Muscle of leg (tissue), 3 donors: ENCODE measurements at regions not wholly inside any gene's neighbourhood (a gene's known extent, or its start where the extent isn't known, plus 50 kb on each side); places are given as distances from the start of the nearest gene placed in this dataset.
A peak's percentile ranks its signal among the peaks of the same experiment; 100 is the strongest.

Experiments used
- DNase-seq: peaks from one replicate; pipeline ENCODE4 v3.0.0; 2013
- H3K27ac ChIP-seq: one replicate; pipeline ENCODE4 v1.5.1; 2013; ENCODE audit warnings: mild to moderate bottlenecking, low read length, control low read depth
- H3K27me3 ChIP-seq: one replicate; pipeline ENCODE4 v1.6.1; 2013; ENCODE audit warnings: low read length; ENCODE audit not compliant: control insufficient read depth, insufficient read depth
- H3K36me3 ChIP-seq: one replicate; pipeline ENCODE4 v1.6.1; 2013; ENCODE audit warnings: low read length; ENCODE audit not compliant: control insufficient read depth, insufficient read depth
- H3K4me1 ChIP-seq: one replicate; pipeline ENCODE4 v1.6.1; 2013; ENCODE audit warnings: low read length; ENCODE audit not compliant: control insufficient read depth, insufficient read depth
- H3K4me3 ChIP-seq: one replicate; pipeline ENCODE4 v1.5.1; 2013; ENCODE audit warnings: low read length, control low read depth
- H3K9me3 ChIP-seq: replicated peaks from 2 replicates; pipeline ENCODE4 v1.6.1; 2013; ENCODE audit warnings: low read depth, low read length; ENCODE audit not compliant: control insufficient read depth
- whole genome bisulfite sequencing: methylation state at CpG from one replicate; pipeline ENCODE4 v1.1.5; 2013; ENCODE audit warnings: missing lambda C conversion rate; ENCODE audit not compliant: insufficient coverage; 5-methylcytosine and 5-hydroxymethylcytosine counted together

DNA sequence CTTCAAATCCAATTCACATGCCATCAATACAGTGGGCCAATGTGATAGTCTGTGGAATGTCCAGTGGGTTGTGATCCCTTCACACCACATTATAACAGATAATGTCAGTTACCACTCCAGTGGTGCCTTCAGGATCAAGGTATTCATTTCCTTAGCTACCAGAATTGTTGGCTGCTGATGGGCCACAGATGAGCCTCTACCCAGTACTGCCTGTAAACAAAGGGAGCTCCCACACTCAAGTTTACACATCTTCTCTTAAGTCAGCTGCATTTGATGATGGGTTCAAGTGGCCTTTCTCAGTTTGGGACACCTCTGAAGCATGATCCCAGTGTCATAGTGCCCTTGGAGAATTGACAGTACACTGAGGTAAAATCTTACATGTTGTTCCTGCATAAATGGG lies 477.0 kb upstream of the CD180 start:
- Histone ChIP-seq H3K4me3 (no peak overlapping the region), H3K27ac (no peak overlapping the region), H3K4me1 (peaks cover 3% of the 10 kb centered on the region), H3K36me3 (no peaks in the 10 kb centered on the region), H3K9me3 (no peaks in the 10 kb centered on the region), H3K27me3 (no peaks in the 10 kb centered on the region)
- no peak for DNase-seq

DNA sequence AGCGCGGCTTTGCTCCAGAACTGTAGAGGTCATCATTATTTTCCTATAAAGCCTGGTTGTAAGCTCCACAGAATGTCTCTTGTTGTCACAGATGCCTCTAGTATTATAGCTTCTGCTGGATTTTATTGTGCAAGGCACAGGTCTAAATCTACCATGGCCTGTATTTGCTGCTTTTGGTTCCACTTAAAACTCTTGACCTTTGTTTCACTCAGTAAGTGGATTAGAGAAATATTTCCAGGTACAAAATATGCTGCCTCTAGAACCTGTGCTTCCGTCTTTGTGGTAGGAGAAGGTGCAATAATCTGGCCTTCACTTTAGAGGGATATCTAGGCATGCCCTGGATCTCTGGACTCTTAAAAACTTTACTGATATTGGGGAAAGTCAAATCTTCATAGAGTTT lies 476.6 kb upstream of the CD180 start:
- H3K27me3 ChIP-seq = no peaks in the 10 kb centered on the region
- no peaks in the 10 kb centered on the region for H3K9me3 ChIP-seq
- H3K4me3 ChIP-seq = no peak overlapping the region
- no peaks in the 10 kb centered on the region for H3K36me3 ChIP-seq
- 100% methylated on average over 2 of the region's 3 CpGs for WGBS
- DNase-seq = no peak
- no peak overlapping the region for H3K27ac ChIP-seq
- H3K4me1 ChIP-seq = peaks cover 3% of the 10 kb centered on the region

DNA sequence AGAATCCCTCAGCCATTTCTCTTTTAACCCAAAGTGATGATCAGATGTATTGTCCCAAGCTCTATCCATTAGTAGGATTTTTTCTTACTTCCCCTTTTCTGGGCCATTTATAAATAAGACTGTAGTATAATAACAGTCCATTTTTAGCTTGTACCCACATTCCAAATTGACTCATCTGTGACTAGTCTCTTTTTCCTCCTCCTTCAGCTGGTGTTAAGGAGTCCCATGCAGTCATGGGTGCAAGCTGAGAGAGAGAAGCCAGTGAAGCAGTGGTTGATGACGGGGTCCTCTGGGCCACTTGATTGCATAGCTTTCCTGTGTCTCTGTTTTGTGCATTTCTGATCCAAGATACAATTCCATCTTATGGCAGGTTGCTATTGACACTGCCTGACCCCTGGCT lies 476.0 kb upstream of the CD180 start:
- no peak for DNase-seq
- no peak overlapping the region for H3K27ac ChIP-seq
- peaks cover 2% of the 10 kb centered on the region for H3K9me3 ChIP-seq
- WGBS = 100% methylated on average over 1 of the region's 1 CpG
- no peaks in the 10 kb centered on the region for H3K36me3 ChIP-seq
- H3K4me3 ChIP-seq = no peak overlapping the region
- H3K4me1 ChIP-seq = peaks cover 2% of the 10 kb centered on the region
- no peaks in the 10 kb centered on the region for H3K27me3 ChIP-seq

DNA sequence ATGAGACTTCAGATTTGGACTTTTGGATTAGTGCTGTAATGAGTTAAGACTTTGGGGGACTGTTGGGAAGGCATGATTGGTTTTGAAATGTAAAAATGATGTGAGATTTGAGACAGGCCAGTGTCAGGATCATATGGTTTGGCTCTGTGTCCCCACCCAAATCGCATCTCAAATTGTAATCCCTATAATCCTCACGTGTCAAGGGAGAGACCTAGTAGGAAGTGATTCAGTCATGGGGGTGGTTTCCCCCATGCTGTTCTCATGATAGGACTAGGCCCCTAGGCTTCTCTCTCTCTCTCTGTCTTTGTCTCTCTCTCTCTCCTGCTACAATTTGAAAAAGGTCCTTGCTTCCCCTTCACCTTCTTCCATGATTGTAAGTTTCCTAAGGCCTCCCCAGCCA lies 473.3 kb upstream of the CD180 start:
- H3K27ac ChIP-seq = no peak overlapping the region
- H3K36me3 ChIP-seq = no peaks in the 10 kb centered on the region
- H3K9me3 ChIP-seq = peaks cover 8% of the 10 kb centered on the region
- no peak for DNase-seq
- H3K4me1 ChIP-seq = no peaks in the 10 kb centered on the region
- H3K4me3 ChIP-seq = no peak overlapping the region
- WGBS = no CpG with 5 or more reads among the region's 2 CpGs
- H3K27me3 ChIP-seq = no peaks in the 10 kb centered on the region

DNA sequence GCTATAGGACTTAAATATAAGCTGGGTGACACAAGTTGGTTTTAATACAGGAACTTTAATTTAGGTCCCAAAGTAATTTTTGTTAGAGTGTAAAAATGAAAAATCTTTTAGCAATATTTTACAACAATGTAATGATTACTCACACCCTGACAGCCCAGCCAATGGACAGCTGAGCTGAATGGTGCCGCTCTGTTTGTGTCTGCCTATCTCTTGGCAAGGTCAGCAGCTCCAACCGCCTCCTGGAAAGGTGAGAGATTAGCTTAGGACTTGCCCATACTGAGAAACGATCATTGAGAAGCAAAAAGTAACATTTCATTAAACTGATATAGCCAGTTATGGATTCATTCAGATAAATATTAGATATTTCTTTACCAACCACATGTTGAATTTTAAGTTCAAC lies 463.6 kb upstream of the CD180 start:
- no peaks in the 10 kb centered on the region for H3K36me3 ChIP-seq
- DNase-seq = no peak
- no peak overlapping the region for H3K4me3 ChIP-seq
- H3K27me3 ChIP-seq = no peaks in the 10 kb centered on the region
- 100% methylated on average over 1 of the region's 3 CpGs for WGBS
- H3K9me3 ChIP-seq = no peaks in the 10 kb centered on the region
- no peak overlapping the region for H3K27ac ChIP-seq
- H3K4me1 ChIP-seq = no peaks in the 10 kb centered on the region

DNA sequence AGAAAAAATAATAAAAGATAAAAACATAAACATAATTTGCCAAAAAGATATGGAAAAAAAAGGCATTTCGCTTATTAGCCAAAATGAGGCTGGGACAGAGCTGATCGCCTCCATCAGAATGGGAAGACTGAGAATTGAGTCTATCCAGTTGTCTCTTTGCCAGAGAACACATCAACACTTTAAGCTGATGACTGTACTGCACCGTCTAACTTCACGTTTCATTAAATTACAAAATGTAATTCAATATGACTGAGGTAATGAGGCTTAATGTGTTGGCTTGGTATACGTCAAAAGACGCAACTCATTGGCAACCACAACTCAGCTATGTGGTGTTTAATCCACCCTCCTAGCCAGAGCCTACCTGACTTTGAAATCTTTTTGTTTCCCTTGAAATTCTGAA lies 462.7 kb upstream of the CD180 start:
- no peaks in the 10 kb centered on the region for H3K27me3 ChIP-seq
- no CpG with 5 or more reads among the region's 6 CpGs for WGBS
- H3K36me3 ChIP-seq = no peaks in the 10 kb centered on the region
- DNase-seq = no peak
- no peaks in the 10 kb centered on the region for H3K4me1 ChIP-seq
- H3K4me3 ChIP-seq = no peak overlapping the region
- no peaks in the 10 kb centered on the region for H3K9me3 ChIP-seq
- no peak overlapping the region for H3K27ac ChIP-seq

DNA sequence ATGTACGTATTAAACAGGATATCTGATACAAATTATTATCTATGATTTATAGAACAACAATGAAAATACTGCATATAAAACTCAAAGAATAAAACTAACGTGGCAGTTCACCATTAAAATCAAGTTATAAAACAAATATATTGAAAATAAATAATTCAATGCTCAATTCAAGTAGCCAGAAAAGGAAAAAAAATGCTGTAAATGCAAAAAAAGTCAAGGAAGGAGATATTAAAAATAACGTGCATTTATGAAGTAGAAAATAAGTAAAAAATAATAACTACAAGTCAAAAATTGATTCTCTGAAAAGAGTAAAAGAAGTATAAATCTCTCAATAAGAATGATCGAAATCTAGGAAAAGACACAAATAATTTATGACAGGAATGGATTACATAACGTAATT lies 460.5 kb upstream of the CD180 start:
- Histone ChIP-seq H3K27ac (no peak overlapping the region), H3K36me3 (no peaks in the 10 kb centered on the region), H3K27me3 (no peaks in the 10 kb centered on the region), H3K4me3 (no peak overlapping the region), H3K9me3 (no peaks in the 10 kb centered on the region), H3K4me1 (no peaks in the 10 kb centered on the region)
- no peak for DNase-seq
- no CpG with 5 or more reads among the region's 5 CpGs for WGBS

DNA sequence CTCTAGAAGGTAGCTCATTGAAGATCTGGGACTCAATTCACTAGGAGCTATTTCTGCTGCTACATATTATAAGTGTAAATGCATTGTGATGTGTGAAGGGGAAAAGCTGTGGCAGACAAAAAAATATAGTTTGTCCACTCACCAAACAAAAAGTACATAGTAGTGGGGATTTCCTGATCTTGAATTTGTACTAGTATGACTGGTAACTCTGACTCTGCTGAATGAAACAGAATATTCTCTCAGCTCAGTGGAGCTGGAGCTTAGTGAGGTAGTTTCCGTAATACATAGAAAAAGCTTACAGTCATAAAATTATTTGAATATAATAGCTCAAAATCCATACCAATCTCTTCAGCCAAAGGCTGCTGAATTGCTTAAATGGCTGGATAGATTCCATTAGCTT lies 455.6 kb upstream of the CD180 start:
- DNase-seq = peak; percentile 75

DNA sequence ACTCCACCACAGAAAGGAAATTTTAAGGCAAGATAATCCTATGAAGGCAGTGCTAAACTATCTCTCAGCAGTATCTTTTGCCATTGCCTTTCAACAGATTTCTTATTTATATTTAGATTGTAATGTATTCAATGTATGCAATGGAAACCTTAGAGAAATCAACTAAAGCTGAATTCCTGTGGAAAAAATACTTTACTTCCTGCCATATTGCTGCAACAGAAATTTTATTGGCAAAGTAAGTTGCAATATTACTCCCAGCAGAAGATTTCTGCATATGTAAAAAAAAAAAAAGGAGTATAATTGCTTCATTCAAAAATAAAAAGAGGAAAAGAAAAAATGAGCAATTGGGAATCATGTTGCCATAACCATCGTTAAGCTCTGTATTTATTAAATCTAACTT lies 454.6 kb upstream of the CD180 start:
- Histone ChIP-seq H3K27ac (peak overlapping the region; percentile 70), H3K4me3 (no peak overlapping the region), H3K36me3 (no peaks in the 10 kb centered on the region), H3K27me3 (no peaks in the 10 kb centered on the region), H3K4me1 (peaks cover 14% of the 10 kb centered on the region), H3K9me3 (no peaks in the 10 kb centered on the region)
- DNase-seq = peak; percentile 74
- WGBS = no CpG with 5 or more reads among the region's 1 CpG

More for the DNA sequence above, 455.6 kb upstream of the CD180 start:
- no peaks in the 10 kb centered on the region for H3K36me3 ChIP-seq
- no peak overlapping the region for H3K4me3 ChIP-seq
- H3K27me3 ChIP-seq = no peaks in the 10 kb centered on the region
- peak overlapping the region; percentile 49 for H3K27ac ChIP-seq
- peaks cover 11% of the 10 kb centered on the region for H3K4me1 ChIP-seq
- H3K9me3 ChIP-seq = no peaks in the 10 kb centered on the region
- no CpG with 5 or more reads among the region's 1 CpG for WGBS

DNA sequence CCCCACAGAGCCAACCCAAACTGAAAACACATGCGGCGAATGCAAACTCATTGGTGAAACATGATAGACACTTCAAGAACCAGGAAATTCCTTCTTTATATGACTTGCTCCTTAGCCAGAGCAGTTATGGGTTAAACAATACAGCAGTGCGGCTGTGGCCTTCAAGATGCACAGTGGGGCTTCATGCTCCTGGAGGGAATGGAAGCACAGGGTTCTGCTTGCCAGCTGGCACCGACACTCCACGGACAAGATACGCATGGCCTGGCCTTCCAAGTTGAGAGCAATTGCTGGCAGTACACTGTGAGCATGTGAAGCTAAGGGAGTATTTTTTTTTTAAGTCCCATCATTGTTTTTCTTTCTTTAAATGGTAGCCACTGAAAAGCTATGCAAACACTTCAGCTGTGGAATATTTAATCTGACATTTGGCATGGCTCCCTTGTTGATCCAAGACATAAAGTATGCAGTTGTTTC lies 451.6 kb upstream of the CD180 start:
- no peak overlapping the region for H3K4me3 ChIP-seq
- peak; percentile 99 for DNase-seq
- H3K27ac ChIP-seq = peak overlapping the region; percentile 57
- 20% methylated on average over 1 of the region's 6 CpGs for WGBS
- no peaks in the 10 kb centered on the region for H3K27me3 ChIP-seq
- no peaks in the 10 kb centered on the region for H3K36me3 ChIP-seq
- peaks cover 6% of the 10 kb centered on the region for H3K9me3 ChIP-seq
- peaks cover 14% of the 10 kb centered on the region for H3K4me1 ChIP-seq

DNA sequence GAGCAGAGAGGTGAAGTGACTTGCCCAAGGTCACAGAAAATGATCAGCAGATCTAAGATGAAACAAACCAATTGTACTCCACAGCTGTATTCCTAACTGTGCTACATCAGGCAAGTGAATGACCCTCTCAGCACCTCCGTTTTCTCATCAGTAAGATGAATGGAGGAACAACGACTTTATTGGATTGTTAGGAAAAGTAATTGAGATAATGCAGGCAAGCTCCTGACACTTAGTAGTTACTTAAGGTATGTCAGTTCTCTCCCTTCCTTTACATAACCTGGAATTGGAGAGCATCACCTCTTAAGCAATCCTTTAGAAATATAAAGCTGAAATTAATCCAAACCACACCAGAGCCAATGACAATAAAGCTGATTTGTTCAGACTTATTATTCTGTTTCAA lies 451.2 kb upstream of the CD180 start:
- H3K4me3 ChIP-seq = no peak overlapping the region
- DNase-seq = no peak
- no peaks in the 10 kb centered on the region for H3K27me3 ChIP-seq
- peaks cover 6% of the 10 kb centered on the region for H3K9me3 ChIP-seq
- WGBS = no CpG with 5 or more reads among the region's 2 CpGs
- H3K36me3 ChIP-seq = no peaks in the 10 kb centered on the region
- peak overlapping the region; percentile 57 for H3K27ac ChIP-seq
- peaks cover 16% of the 10 kb centered on the region for H3K4me1 ChIP-seq
